Globus pallidus (tissue), 1 donor: ENCODE measurements at regions not wholly inside any gene's neighbourhood (a gene's known extent, or its start where the extent isn't known, plus 50 kb on each side); places are given as distances from the start of the nearest gene placed in this dataset.

ENCODE experiments used
- DNase-seq: peaks from one replicate; pipeline ENCODE4 v3.0.0-alpha.2; 2015; ENCODE audit warnings: low spot score

GRCh38 chr16:64826374-64826773 is 295.5 kb downstream of the CDH11 start:
- no peak for DNase-seq

DNA sequence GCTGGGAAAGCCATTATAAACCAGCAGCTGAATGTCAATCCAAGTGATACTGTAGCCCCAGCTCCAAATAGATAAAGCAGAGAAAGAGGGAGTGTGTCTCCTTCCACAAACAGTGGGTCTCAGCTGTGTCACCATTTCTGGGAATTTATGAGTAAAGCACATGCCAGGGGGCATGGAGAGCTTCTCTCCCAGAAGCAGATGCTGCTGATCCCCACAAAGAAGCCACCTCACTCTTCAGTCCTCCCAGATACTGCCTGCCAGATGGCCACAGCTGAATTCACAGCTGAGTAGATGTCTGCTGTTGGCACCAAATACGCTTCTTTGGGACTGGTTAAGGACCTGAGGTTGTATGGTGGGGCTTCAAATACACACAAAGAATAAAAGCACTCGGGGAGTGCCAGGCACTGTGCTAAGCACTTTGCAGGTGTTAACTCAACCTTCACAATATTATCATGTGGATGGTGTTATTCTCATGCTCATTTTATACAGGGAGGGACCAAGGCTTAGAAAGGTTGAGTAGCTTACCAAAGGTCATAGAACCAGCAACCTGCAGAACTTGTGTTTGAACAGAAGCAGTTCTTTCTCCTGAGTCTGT is 298.3 kb downstream of the CDH11 start:
- DNase-seq = no peak

DNA sequence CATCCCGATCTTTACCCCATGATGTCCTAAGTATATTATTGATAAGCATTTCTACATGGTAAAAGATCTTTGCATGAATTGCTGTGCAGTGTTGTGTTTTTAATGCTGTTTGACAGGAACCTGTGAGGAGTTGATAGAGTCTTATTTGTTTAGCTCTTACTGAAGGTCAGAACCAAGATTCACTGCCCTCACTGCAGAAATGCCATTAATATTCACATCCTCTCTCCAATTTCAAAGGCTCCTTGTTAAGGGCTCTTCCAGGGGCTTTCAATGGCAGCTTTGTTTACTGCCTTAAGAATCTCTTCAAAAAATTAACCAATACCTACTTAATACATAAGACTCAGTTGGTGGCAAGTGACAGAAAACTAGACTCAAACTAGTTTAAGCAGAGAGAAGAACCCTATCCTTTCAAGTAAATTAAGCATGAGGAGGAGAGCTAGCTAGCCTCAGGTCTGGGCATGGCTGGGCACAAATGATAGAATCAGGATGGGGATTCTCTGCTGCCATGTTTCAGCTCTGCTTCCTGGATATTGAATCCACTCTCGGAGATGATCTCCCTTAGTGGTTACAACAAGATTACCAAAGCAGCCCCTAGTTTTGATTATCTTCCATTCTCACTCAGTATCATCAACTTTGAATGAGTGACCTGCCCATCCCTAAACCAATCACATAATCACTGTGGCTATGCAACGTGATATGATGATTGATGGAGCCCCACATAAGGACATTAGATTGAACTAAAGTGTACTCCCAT is 311.8 kb downstream of the CDH11 start:
- peak; percentile 23 for DNase-seq

- DNase-seq = no peak
Observed at GRCh38 chr16:64808474-64808873, 313.4 kb downstream of the CDH11 start.

- no peak for DNase-seq
Observed at GRCh38 chr16:64791756-64792155, 330.1 kb downstream of the CDH11 start.

DNA sequence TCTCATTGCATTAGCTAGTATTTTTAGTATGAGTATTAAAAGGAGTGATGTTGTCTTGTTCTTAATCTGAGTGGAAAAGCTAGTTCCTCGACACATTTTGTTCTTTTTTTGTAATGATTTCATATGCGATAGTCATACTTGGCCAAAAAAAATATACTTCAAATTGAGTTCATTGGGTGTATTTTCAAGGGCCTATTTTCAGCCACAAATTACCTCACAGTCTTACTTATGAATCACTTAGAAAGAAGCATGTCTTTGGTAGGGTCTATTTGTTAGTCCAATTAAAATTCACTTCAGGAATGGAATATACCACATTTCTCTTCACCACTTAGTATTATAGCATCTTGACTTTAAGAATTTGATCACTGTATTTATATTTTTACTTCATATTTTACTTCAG is 337.2 kb downstream of the CDH11 start:
- DNase-seq = no peak

- DNase-seq = no peak
Observed at GRCh38 chr16:64782484-64782883, 339.4 kb downstream of the CDH11 start.

DNA sequence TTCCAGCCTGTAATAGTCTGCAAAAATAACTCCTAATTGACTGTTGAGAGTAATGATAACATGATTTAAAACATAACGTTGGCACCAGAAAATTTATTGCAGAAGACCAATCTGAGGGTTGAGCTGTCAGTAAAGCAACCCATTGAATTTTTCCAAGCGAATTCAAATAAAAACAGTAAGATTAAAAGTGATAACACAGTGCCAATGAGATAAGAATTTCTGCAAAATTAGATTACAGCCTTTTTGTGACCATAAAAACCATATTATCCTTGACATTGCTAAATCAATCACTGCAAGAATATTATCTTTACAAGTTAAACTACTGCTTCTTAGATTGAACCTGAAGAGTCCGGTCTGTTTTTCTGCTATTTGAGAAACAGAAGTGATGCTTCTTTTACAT is 341.4 kb downstream of the CDH11 start:
- no peak for DNase-seq

- DNase-seq = no peak
Observed at GRCh38 chr16:64778777-64779176, 343.1 kb downstream of the CDH11 start.

GRCh38 chr16:64773638-64774037 is 348.2 kb downstream of the CDH11 start:
- DNase-seq = no peak

GRCh38 chr16:64773184-64773583 is 348.7 kb downstream of the CDH11 start:
- DNase-seq = no peak

GRCh38 chr16:64771273-64771672 is 350.6 kb downstream of the CDH11 start:
- no peak for DNase-seq

- DNase-seq = no peak
Observed at GRCh38 chr16:64762211-64762610, 359.7 kb downstream of the CDH11 start.

GRCh38 chr16:64754279-64754678 is 367.6 kb downstream of the CDH11 start:
- DNase-seq = no peak

DNA sequence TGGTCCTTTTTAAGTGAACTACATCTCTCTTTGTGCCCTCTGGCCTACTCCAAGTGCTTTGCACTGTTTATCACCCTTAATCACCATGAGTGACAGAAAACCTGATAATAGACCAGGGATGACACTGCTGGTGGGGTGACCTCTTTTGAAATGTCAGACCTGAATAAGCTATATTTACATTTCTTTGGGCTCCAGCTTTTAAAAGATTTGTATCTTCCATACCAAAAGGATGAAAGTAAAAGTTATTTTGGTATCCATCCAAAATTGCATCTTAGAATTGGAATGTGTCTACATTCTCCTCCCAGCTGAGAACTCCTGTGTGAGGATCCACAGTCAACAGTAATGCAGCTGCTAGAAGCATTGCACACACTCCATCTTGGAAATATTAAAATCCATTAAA is 370.0 kb downstream of the CDH11 start:
- DNase-seq = no peak

DNA sequence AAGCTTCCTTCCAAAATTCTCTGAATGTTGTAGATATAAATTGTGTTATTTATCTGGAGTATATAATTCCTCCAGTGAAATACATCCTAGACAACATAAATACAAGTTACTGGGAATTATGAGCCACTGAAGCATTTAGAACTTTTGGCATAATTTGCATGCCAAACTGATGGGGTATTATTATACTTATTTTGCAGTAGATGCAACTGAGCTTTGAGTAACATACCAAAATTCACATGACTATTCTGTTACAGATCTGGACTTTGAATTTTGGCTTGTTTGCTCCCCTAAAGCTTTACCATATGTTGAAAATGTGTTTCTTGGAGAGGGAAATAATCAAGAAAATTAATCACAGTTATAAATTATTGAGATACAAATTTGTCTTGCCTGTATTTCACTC is 372.5 kb downstream of the CDH11 start:
- DNase-seq = no peak

GRCh38 chr16:64745258-64745930 is 376.5 kb downstream of the CDH11 start:
- DNase-seq = no peak

GRCh38 chr16:64742455-64743223 is 379.2 kb downstream of the CDH11 start:
- no peak for DNase-seq

- DNase-seq = no peak
Observed at GRCh38 chr16:64740261-64740660, 381.6 kb downstream of the CDH11 start.

DNA sequence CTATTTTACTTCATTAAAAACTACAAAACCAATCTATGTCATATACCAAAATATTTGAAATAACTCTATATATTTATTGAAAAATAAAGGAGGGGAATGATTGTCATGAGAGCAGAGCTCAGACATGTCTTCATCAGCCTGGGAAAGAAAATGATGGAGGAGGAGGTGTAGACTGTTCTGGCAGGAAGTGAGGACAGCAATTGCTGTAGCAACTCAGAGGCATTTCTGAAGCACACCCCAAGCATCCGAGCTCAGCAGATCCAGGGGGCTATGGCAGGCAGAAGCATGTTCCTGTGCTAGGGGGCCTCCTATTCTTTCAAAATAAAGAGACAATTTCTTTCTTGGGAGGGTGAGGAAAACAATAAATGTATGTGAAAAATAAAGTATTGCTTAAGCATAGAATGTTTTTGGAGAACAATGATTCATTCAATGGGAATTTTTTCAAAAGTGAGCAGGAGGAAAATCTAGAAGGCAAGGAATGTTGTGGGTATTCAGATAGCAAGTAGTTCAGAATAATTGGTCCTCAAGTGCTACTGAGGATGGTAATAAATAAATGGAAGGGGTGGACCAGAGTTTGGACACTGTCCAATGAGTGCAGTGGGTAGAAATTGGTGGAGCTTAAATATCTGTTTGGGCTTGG is 383.4 kb downstream of the CDH11 start:
- DNase-seq = no peak

- DNase-seq = no peak
Observed at GRCh38 chr16:64736857-64737256, 385.0 kb downstream of the CDH11 start.

GRCh38 chr16:64731891-64732290 is 390.0 kb downstream of the CDH11 start:
- DNase-seq = no peak
